Muscle of arm (tissue), 1 donor: ENCODE measurements at regions not wholly inside any gene's neighbourhood (a gene's known extent, or its start where the extent isn't known, plus 50 kb on each side); places are given as distances from the start of the nearest gene placed in this dataset.

Experiments
- DNase-seq: peaks from one replicate; pipeline ENCODE4 v3.0.0-alpha.2; 2013

GRCh38 chr4:56286763-56287162 is 100.5 kb downstream of the AASDH start:
- DNase-seq: no peak

GRCh38 chr4:56283375-56283774 is 103.9 kb downstream of the AASDH start:
- no peak for DNase-seq

GRCh38 chr4:56282004-56282403 is 105.3 kb downstream of the AASDH start:
- no peak for DNase-seq

GRCh38 chr4:56276547-56276946 is 110.7 kb downstream of the AASDH start:
- no peak for DNase-seq

- no peak for DNase-seq
These were observed 113.9 kb downstream of the AASDH start for GRCh38 chr4:56273391-56273790.

GRCh38 chr4:56272927-56273326 is 114.4 kb downstream of the AASDH start:
- DNase-seq: no peak

GRCh38 chr4:56272003-56272402 is 115.3 kb downstream of the AASDH start:
- no peak for DNase-seq

GRCh38 chr4:56271131-56271530 is 116.2 kb downstream of the AASDH start:
- no peak for DNase-seq

GRCh38 chr4:56267558-56267957 is 119.7 kb downstream of the AASDH start:
- DNase-seq: no peak

GRCh38 chr4:56264873-56265272 is 122.4 kb downstream of the AASDH start:
- no peak for DNase-seq

- no peak for DNase-seq
These were observed 126.3 kb downstream of the AASDH start for GRCh38 chr4:56261027-56261426.

GRCh38 chr4:56260320-56260719 is 127.0 kb downstream of the AASDH start:
- DNase-seq: no peak

GRCh38 chr4:56259655-56260054 is 127.6 kb downstream of the AASDH start:
- no peak for DNase-seq

GRCh38 chr4:56255820-56256219 is 131.5 kb downstream of the AASDH start:
- DNase-seq: no peak

- no peak for DNase-seq
These were observed 133.5 kb downstream of the AASDH start for GRCh38 chr4:56253666-56254305.

- DNase-seq: no peak
These were observed 134.6 kb downstream of the AASDH start for GRCh38 chr4:56252561-56253152.

GRCh38 chr4:56251556-56251955 is 135.7 kb downstream of the AASDH start:
- DNase-seq: no peak

- DNase-seq: no peak
These were observed 136.5 kb downstream of the AASDH start for GRCh38 chr4:56250776-56251175.

GRCh38 chr4:56247646-56248045 is 139.6 kb downstream of the AASDH start:
- DNase-seq: no peak

- DNase-seq: no peak
These were observed 141.1 kb downstream of the AASDH start for GRCh38 chr4:56246233-56246610.

- no peak for DNase-seq
These were observed 141.6 kb downstream of the AASDH start for GRCh38 chr4:56245547-56246232.

GRCh38 chr4:56244681-56245080 is 142.6 kb downstream of the AASDH start:
- DNase-seq: no peak

- no peak for DNase-seq
These were observed 144.2 kb downstream of the AASDH start for GRCh38 chr4:56243107-56243506.

GRCh38 chr4:56241500-56241899 is 145.8 kb downstream of the AASDH start:
- DNase-seq: no peak
